Activated naive CD4-positive, alpha-beta T cell treated with anti-CD3 and anti-CD28 coated beads, Interleukin-2, amount 50 U/mL, for 24 hours (primary cell): ENCODE measurements at regions not wholly inside any gene's neighbourhood (a gene's known extent, or its start where the extent isn't known, plus 50 kb on each side); places are given as distances from the start of the nearest gene placed in this dataset.

Experiments
- H3K27ac Mint-ChIP-seq: one replicate; pipeline ENCODE4 v1.8.0; 2021; ENCODE audit warnings: mild to moderate bottlenecking, mixed read lengths
- H3K27me3 Mint-ChIP-seq: one replicate; pipeline ENCODE4 v1.8.0; 2021; ENCODE audit warnings: mixed read lengths
- H3K36me3 Mint-ChIP-seq: one replicate; pipeline ENCODE4 v1.8.0; 2021; ENCODE audit warnings: mixed read lengths
- H3K4me1 Mint-ChIP-seq: one replicate; pipeline ENCODE4 v1.8.0; 2021; ENCODE audit warnings: mixed read lengths
- H3K4me3 Mint-ChIP-seq: one replicate; pipeline ENCODE4 v1.8.0; 2021; ENCODE audit warnings: mild to moderate bottlenecking, mixed read lengths
- H3K9me3 Mint-ChIP-seq: one replicate; pipeline ENCODE4 v1.8.0; 2021; ENCODE audit warnings: mixed read lengths

DNA sequence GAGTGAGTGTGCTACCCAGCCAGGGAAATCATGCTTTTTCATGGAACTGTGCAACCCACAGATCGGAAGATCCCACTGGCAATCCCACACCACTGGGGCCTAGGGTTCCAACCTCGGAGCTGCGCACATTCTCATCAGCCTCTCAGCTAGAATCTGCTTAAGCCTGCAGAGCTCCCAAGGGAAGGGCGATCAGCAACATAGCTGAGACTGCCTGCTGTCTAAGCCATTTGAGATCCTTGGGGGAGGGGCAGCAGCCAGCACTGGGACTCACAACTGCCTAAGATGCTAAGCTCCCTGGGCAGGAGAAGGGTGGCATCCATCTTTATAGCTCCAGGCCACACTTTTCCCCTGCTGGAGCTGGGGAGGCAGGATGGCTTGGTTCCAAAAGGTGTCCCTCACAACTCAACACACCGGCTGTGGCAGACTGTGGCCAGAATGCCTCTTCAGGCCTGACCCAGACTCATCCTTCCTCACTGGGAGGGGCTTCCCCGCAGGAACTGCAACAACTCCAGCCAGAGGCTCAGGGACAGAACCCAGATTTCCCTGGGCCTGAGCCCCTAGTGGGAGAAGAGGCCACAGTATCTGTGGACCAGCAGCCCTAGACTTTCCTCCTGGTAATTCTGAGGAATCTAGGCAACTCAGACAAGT lies 1133.3 kb upstream of the PIK3C3 start:
- H3K4me1 Mint-ChIP-seq, result no peaks in the 10 kb centered on the region
- H3K9me3 Mint-ChIP-seq, result peaks cover 15% of the 10 kb centered on the region
- H3K36me3 Mint-ChIP-seq, result no peaks in the 10 kb centered on the region
- H3K4me3 Mint-ChIP-seq, result no peak overlapping the region
- no peak overlapping the region for H3K27ac Mint-ChIP-seq
- no peaks in the 10 kb centered on the region for H3K27me3 Mint-ChIP-seq

DNA sequence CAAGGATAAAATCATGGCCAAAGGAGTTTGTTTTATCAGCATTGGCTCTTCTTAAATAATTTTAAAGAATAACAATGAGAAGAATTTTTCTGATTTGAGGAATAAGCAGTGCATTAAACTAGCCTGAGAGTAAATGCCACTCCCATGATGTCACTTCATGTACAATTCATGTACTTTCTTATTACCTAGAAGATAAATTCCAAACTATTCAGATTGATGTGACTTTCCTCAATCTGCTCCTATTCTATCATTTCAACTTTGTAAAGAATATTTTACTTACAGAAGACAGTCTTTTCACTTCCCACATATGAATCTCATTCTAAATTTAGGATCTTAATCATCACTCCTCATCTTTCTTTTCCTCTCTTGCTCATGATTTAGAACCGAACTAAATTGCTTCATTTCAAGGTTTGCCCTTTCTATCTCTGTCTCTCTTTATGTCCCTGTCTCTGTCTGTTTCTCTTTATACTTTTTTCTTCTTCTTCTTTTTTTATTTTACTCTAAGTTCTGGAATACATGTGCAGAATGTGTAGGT lies 1142.0 kb upstream of the PIK3C3 start:
- Mint-ChIP-seq H3K27ac (no peak overlapping the region), H3K36me3 (no peaks in the 10 kb centered on the region), H3K4me3 (no peak overlapping the region), H3K27me3 (no peaks in the 10 kb centered on the region), H3K9me3 (peaks cover 14% of the 10 kb centered on the region), H3K4me1 (no peaks in the 10 kb centered on the region)

DNA sequence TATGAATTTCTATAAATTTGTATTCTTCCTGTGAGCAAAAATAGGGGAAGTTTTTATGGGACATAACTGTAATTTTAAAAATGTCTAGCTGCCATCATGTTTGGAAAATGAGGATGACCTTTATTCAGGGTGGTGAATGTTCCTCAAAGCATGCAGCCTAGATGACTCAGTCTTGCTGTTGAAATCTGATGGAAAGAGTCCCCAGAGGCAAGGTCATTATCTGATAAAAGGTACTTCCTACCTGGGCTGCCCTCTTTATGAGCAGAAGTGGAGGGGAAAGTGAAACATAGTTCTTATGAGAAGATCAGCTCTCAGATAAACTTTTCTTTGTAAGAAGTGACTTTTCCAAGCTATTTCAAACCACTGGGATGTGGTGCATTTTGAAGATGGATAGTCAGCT lies 1144.7 kb upstream of the PIK3C3 start:
- Mint-ChIP-seq H3K4me3 (no peak overlapping the region), H3K27ac (no peak overlapping the region), H3K9me3 (peaks cover 8% of the 10 kb centered on the region), H3K4me1 (no peaks in the 10 kb centered on the region), H3K27me3 (no peaks in the 10 kb centered on the region), H3K36me3 (no peaks in the 10 kb centered on the region)

DNA sequence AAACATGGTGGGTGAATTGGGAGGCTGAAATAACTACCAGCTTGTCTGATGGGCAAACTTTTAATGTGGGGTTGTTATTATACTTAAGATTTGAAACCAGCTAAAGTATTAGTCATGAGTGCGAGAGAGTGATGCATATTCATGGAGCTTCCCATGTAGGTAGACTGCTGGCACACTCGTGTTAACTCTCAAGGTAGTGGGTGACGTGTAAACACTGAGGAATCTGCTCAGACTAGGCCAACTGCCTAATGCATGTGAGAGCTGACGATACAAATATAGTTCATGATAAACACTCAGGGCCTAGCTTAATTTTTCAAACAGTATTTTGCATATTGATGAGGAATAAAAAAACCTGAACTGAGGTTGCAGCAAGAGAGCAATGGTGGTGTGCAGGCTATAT lies 1165.7 kb upstream of the PIK3C3 start:
- Mint-ChIP-seq H3K9me3 (peaks cover 10% of the 10 kb centered on the region), H3K4me3 (no peak overlapping the region), H3K27me3 (no peaks in the 10 kb centered on the region), H3K4me1 (no peaks in the 10 kb centered on the region), H3K36me3 (no peaks in the 10 kb centered on the region), H3K27ac (no peak overlapping the region)

DNA sequence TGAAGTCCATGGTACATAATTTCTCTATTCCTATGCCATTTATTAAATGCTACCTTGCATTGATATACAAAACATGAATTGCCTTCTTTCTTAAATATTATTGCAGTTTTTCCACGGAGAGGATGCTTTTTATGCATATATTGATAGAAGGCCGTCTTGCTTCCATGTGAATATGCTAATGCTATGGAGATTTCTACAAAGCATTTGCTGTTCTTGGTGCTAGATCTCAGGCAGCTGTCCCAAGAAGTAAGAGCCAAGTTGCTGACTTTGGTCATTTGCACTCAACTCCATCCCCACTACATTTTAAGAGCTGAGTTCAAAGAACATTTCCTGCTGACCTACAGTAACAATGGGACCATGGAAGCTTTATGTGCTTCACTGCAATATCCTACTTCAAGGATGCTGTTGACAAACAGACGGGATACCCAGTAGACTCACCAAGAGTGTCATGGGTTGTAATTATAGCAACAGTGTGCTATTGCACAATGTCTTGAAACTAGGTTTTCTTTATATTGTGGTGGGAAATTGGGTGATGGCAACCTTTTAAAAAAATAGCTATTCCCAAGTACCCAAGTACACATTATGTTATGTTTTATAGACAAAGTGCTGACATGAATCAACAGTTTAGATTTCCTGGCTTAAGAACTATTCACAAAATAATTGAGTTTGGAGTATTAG lies 1172.4 kb upstream of the PIK3C3 start:
- no peaks in the 10 kb centered on the region for H3K36me3 Mint-ChIP-seq
- H3K27ac Mint-ChIP-seq, result no peak overlapping the region
- no peaks in the 10 kb centered on the region for H3K27me3 Mint-ChIP-seq
- H3K4me1 Mint-ChIP-seq, result no peaks in the 10 kb centered on the region
- no peak overlapping the region for H3K4me3 Mint-ChIP-seq
- H3K9me3 Mint-ChIP-seq, result peaks cover 5% of the 10 kb centered on the region

DNA sequence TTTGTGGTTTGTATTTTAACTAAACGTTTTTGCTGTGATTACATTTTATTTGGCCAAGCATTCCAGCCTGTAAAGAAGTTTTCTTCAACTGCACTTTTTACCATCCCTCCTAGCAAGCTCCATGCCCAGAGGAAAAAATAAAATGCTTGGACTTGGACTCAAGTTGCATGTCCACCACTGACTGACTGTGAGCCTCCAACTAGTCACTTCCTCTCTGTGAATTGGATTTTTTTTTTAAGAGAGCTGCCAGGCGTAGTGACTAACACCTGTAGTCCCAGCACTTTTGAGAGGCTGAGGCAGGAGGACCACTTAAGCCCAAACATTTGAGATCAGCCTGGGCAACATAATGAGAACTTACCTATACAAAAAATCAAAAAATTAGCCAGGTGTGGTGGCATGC lies 1185.2 kb upstream of the PIK3C3 start:
- no peaks in the 10 kb centered on the region for H3K27me3 Mint-ChIP-seq
- no peak overlapping the region for H3K27ac Mint-ChIP-seq
- H3K4me3 Mint-ChIP-seq, result no peak overlapping the region
- H3K4me1 Mint-ChIP-seq, result no peaks in the 10 kb centered on the region
- H3K36me3 Mint-ChIP-seq, result no peaks in the 10 kb centered on the region
- peaks cover 14% of the 10 kb centered on the region for H3K9me3 Mint-ChIP-seq

DNA sequence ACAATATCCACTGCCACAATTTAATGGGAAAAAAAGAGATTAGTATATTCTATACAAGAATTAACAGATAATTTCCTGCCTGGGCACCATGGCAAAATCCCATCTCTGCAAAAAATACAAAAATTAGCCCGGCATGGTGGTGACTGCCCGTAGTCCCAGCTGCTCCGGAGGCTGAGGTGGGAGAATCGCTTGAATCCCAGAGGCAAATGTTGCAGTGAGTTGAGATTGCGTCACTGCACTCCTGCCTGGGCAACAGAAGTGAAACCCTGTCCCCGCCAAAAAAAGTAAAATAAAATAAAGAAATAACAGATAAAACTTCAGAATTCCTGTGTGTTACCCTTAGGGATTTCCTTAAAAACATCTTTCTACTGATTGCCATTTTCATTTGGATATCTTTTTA lies 1194.8 kb upstream of the PIK3C3 start:
- H3K36me3 Mint-ChIP-seq, result no peaks in the 10 kb centered on the region
- no peaks in the 10 kb centered on the region for H3K4me1 Mint-ChIP-seq
- no peak overlapping the region for H3K27ac Mint-ChIP-seq
- peaks cover 17% of the 10 kb centered on the region for H3K9me3 Mint-ChIP-seq
- H3K4me3 Mint-ChIP-seq, result no peak overlapping the region
- no peaks in the 10 kb centered on the region for H3K27me3 Mint-ChIP-seq

DNA sequence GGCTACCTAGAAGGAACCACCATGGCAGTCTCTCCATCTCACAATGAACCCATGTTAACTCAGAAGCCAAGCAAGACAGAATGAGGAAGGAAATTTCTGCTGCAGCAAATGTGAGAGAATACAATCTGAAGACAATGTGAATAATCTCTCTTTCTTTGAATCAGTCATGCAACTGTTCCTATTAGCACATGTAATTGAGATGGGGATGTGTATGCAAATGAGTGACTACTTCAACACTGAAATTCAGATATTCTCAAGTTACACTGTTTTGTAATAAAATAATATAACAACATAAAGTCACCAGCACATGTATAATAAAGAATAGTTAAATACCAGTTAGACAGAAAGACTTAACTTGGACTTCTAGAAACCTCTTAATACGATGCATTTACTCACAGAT lies 1200.6 kb upstream of the PIK3C3 start:
- Mint-ChIP-seq H3K27me3 (no peaks in the 10 kb centered on the region), H3K27ac (no peak overlapping the region), H3K4me1 (no peaks in the 10 kb centered on the region), H3K36me3 (no peaks in the 10 kb centered on the region), H3K4me3 (no peak overlapping the region), H3K9me3 (peaks cover 23% of the 10 kb centered on the region)

DNA sequence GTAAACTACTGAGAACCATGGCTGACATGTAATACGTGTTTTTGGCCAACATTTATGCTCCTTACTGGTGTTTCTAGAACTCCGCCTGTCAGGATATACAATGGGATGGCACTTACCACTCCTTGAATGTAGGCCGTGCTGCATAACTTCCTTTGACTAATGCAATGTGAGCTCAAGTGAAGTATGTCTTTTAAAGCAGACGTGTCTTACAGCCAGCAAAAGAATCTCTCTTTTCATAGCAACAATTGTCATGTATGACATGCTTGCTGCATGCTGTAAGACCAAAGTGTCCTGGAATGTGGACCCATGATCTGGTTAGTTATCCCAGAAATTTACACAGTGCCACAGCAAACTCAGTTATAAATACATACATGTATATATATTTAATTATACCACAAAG lies 1202.7 kb upstream of the PIK3C3 start:
- Mint-ChIP-seq H3K27ac (no peak overlapping the region), H3K4me1 (no peaks in the 10 kb centered on the region), H3K4me3 (no peak overlapping the region), H3K9me3 (peaks cover 16% of the 10 kb centered on the region), H3K36me3 (no peaks in the 10 kb centered on the region), H3K27me3 (no peaks in the 10 kb centered on the region)

DNA sequence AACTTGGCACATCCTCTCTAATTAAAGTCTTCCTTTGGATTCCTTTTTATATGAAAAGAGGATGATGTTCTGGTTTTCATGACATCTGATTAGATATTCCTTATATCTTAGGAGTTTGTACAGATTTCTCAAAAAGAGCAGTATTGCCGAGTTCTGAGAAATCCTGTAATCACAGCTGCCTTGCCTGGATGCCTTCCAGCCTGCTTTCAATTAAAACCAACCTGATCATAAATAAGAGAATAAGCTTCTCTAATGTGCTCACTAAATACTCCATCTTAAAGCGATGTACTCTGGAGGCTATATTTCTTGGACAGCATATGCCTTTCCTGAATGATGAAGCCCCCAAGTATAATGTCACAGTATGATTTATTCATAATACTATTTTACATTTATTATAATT lies 1203.8 kb upstream of the PIK3C3 start:
- no peak overlapping the region for H3K27ac Mint-ChIP-seq
- no peaks in the 10 kb centered on the region for H3K4me1 Mint-ChIP-seq
- H3K36me3 Mint-ChIP-seq, result no peaks in the 10 kb centered on the region
- no peaks in the 10 kb centered on the region for H3K27me3 Mint-ChIP-seq
- peaks cover 11% of the 10 kb centered on the region for H3K9me3 Mint-ChIP-seq
- H3K4me3 Mint-ChIP-seq, result no peak overlapping the region

DNA sequence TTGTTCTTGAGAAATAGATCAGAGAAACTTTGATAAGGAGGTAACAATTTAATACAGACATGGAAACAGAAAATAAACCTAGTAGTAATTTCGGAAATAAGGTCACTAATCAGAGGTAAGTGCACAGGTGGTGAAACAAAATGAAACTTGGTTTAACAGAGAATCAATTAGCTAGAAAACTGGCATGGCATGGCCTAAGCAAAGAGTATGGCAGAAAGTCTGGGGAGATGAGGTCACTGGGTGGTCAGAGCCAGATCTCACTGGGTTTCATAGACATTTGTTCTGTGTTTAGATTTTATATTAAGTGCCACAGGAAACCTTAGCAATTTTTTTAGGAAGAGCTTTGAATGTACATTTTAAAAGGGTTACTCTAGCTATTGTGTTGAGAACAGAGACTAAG lies 1216.0 kb upstream of the PIK3C3 start:
- Mint-ChIP-seq H3K4me3 (no peak overlapping the region), H3K36me3 (no peaks in the 10 kb centered on the region), H3K4me1 (no peaks in the 10 kb centered on the region), H3K27me3 (no peaks in the 10 kb centered on the region), H3K9me3 (no peaks in the 10 kb centered on the region), H3K27ac (no peak overlapping the region)

DNA sequence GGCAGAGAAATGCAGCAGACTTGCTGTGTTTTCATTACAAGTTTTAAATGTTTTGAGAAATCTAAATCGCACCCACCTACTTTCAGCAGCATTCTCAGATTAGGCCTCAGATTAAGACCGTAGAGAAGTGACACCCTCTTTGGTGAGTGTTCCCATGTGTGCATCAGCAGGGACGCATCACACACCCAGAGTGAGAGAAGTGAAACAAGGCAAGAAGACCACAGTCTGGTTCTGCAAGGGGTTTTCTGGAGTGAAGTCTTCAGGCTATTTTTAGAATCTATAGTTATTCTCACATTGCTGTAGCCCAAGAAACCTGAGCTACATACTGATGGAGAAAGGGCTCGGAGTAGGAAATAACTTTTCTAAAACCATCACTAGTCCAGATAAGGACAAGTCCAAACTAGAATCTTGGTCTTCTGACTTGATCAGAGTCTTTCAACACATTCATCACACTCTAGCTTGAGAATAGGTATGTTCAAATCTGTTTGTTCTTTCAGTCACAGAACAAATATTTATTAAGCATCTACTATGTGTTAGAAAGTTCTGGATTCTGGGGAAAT lies 1216.6 kb upstream of the PIK3C3 start:
- H3K9me3 Mint-ChIP-seq, result no peaks in the 10 kb centered on the region
- no peak overlapping the region for H3K27ac Mint-ChIP-seq
- no peaks in the 10 kb centered on the region for H3K27me3 Mint-ChIP-seq
- no peaks in the 10 kb centered on the region for H3K4me1 Mint-ChIP-seq
- H3K36me3 Mint-ChIP-seq, result no peaks in the 10 kb centered on the region
- H3K4me3 Mint-ChIP-seq, result no peak overlapping the region

DNA sequence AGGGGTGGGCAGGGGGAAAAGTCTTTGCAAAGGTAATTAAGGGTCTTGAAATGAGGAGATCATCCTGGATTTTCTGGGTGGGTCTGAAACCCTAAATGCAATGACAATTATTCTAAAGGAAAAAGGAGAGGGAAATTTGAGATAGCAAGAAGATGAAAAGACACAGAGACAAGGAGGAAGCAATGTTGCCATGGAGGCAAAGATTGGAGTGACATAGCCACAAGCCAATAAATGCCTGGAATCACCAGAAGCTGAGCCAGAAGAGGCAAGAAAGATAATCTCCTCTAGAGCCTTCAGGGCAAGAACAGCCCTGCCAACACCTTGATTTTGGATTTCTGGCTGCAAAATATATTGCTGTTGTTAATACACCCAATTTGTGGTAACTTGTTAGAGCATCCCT lies 1246.3 kb upstream of the PIK3C3 start:
- no peaks in the 10 kb centered on the region for H3K27me3 Mint-ChIP-seq

DNA sequence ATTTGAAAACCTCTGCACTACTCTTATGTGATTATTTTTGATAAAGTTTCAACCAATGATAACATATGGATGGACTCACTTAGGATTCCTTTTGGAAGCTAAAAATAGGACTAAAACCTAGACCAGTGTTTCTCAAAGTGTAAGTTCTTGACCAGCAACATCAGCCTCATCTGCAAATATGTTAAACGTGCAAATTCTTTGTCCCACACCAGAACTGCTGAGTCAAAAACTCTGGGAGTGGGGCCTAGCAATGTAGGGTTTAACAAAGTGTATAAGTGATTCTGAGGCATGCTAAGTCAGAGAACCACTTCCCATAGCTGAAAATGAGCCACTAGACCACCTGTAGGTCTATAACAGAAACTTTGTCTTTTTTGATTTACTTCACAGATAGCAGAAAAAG lies 1247.2 kb upstream of the PIK3C3 start:
- H3K4me1 Mint-ChIP-seq, result no peaks in the 10 kb centered on the region
- no peak overlapping the region for H3K4me3 Mint-ChIP-seq
- H3K27ac Mint-ChIP-seq, result no peak overlapping the region
- no peaks in the 10 kb centered on the region for H3K27me3 Mint-ChIP-seq
- H3K36me3 Mint-ChIP-seq, result no peaks in the 10 kb centered on the region
- H3K9me3 Mint-ChIP-seq, result peaks cover 14% of the 10 kb centered on the region

More for the DNA sequence above, 1246.3 kb upstream of the PIK3C3 start:
- Mint-ChIP-seq H3K27ac (no peak overlapping the region), H3K9me3 (peaks cover 18% of the 10 kb centered on the region), H3K4me1 (no peaks in the 10 kb centered on the region), H3K36me3 (no peaks in the 10 kb centered on the region), H3K4me3 (no peak overlapping the region)

DNA sequence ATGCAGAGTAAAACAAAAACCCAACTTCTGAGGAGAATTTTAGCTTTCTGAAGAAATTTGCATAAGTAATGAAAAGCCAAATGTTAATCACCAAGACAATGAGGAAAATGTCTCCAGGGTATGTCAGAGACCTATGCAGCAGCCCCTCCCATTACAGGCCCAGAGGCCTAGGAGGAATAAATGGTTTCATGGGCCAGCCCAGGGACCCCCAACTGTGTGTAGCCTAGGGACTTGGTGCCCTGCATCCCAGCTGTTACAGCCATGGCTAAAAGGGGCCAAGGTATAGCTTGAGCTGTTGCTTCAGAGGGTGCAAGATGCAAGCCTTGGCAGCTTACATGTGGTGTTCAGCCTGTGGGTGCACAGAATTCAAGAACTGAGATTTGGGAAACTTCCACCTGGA lies 1256.9 kb upstream of the PIK3C3 start:
- Mint-ChIP-seq H3K27me3 (no peaks in the 10 kb centered on the region), H3K36me3 (no peaks in the 10 kb centered on the region), H3K4me1 (no peaks in the 10 kb centered on the region), H3K9me3 (no peaks in the 10 kb centered on the region), H3K4me3 (no peak overlapping the region), H3K27ac (no peak overlapping the region)

DNA sequence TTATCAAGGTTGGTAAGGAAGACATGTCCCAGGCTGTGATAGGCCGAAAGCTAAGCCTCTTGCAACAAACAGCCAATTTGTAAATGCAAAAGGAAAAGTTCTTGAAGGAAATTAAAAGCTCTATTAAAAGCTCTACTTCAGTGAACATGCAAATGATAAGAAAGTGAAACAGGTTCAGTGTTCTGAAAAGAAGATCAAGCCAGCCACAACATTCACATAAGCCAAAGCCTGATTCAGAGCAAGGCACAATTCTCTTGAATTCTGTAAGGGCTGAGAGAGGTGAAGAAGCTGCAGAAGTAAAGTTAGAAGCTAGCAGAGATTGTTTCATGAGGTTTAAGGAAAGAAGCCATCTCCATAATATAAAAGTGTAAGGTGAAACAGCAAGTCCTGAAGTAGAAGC lies 1259.5 kb upstream of the PIK3C3 start:
- Mint-ChIP-seq H3K4me1 (no peaks in the 10 kb centered on the region), H3K9me3 (no peaks in the 10 kb centered on the region), H3K27me3 (no peaks in the 10 kb centered on the region), H3K4me3 (no peak overlapping the region), H3K27ac (no peak overlapping the region), H3K36me3 (no peaks in the 10 kb centered on the region)
